ENCODE measurements at regions not wholly inside any gene's neighbourhood (a gene's known extent, or its start where the extent isn't known, plus 50 kb on each side); places are given as distances from the start of the nearest gene placed in this dataset.

GRCh38 chr6:67883500-67884366, 751.3 kb upstream of the ADGRB3 start (continued):
- TF ChIP-seq RNF219 (CRISPR knock-in tag; IDR thresholded peaks at IDR 0.05), result no peak
- TF ChIP-seq ZNF41 (CRISPR knock-in tag; conservative IDR thresholded peaks at IDR 0.05), result no peak
- peak; percentile 59 for TF ChIP-seq POLR2AphosphoS5 (IDR thresholded peaks at IDR 0.05; ENCODE audit: control insufficient read depth, insufficient read depth, low read depth, low read length)
- TF ChIP-seq ZNF311 (CRISPR knock-in tag; IDR thresholded peaks at IDR 0.05), result no peak
- TF ChIP-seq SMAD4 (CRISPR knock-in tag; conservative IDR thresholded peaks at IDR 0.05), result 0 out of 2 replicates have a peak, but pooled peaks have one; percentile 28
- TF ChIP-seq DNMT1 (IDR thresholded peaks at IDR 0.05), result no peak
- no peak for TF ChIP-seq HIVEP1 (CRISPR knock-in tag; IDR thresholded peaks at IDR 0.05)
- TF ChIP-seq USF2 (CRISPR knock-in tag; IDR thresholded peaks at IDR 0.05), result no peak
- TF ChIP-seq BRD9 (IDR thresholded peaks at IDR 0.05; ENCODE audit: low read depth, partially characterized antibody), result no peak
- TF ChIP-seq CXXC5 (CRISPR knock-in tag; IDR thresholded peaks at IDR 0.05), result no peak
- TF ChIP-seq FUS (optimal IDR thresholded peaks at IDR 0.05; ENCODE audit: low read depth, low read length), result no peak
- TF ChIP-seq CLOCK (CRISPR knock-in tag; IDR thresholded peaks at IDR 0.05; ENCODE audit: borderline replicate concordance), result no peak
- no peak for TF ChIP-seq MYC (IDR thresholded peaks at IDR 0.05; ENCODE audit: low read depth, low read length)
- 0 out of 2 replicates have a peak, but pooled peaks have one; percentile 32 for TF ChIP-seq MYC (CRISPR knock-in tag; IDR thresholded peaks at IDR 0.05; ENCODE audit: borderline replicate concordance, low read depth)
- no peak for TF ChIP-seq ZNF830 (CRISPR knock-in tag; IDR thresholded peaks at IDR 0.05)
- TF ChIP-seq STAT5B (CRISPR knock-in tag; IDR thresholded peaks at IDR 0.05), result no peak
- TF ChIP-seq PHTF2 (CRISPR knock-in tag; IDR thresholded peaks at IDR 0.05), result no peak
- no peak for TF ChIP-seq FIP1L1 (IDR thresholded peaks at IDR 0.05; ENCODE audit: low read depth, low read length, poor library complexity, severe bottlenecking)
- no peak for TF ChIP-seq BCOR (IDR thresholded peaks at IDR 0.05)

Data from K562 (cell line).